ENCODE measurements at regions not wholly inside any gene's neighbourhood (a gene's known extent, or its start where the extent isn't known, plus 50 kb on each side); places are given as distances from the start of the nearest gene placed in this dataset.

- no peaks in the 10 kb centered on the region for H3K4me1 Mint-ChIP-seq (ENCODE audit: low read depth, unreplicated experiment)
- H3K4me3 Mint-ChIP-seq (ENCODE audit: low read depth, unreplicated experiment) = no peak overlapping the region
- no TSS peak for BruUV-seq (replicated peaks)
- peaks cover 11% of the 10 kb centered on the region for H3K27me3 Mint-ChIP-seq (ENCODE audit: unreplicated experiment)
- DNase-seq = no peak
- no peak for TF ChIP-seq CTCF (IDR thresholded peaks at IDR 0.05; ENCODE audit: unreplicated experiment)
- CTCF ChIA-PET = interaction anchor here (0.6 kb wide), 1 partner anchor 1890 kb away, joined by 4 read pairs; no protein-coding TSS in a partner anchor
- no peak overlapping the region for H3K27ac Mint-ChIP-seq (ENCODE audit: unreplicated experiment)
- intact Hi-C loops (cut with micrococcal nuclease; ENCODE audit: unreplicated experiment) = no loop called here
- no peaks in the 10 kb centered on the region for H3K36me3 Mint-ChIP-seq (ENCODE audit: insufficient read depth, unreplicated experiment)
- no peaks in the 10 kb centered on the region for H3K9me3 Mint-ChIP-seq (ENCODE audit: low read depth, unreplicated experiment)
These were observed 281.1 kb downstream of the PSAT1 start for GRCh38 chr9:78578072-78578471.

GRCh38 chr9:78582821-78583220 lies 285.9 kb downstream of the PSAT1 start:
- no TSS peak for BruUV-seq (replicated peaks)
- no peaks in the 10 kb centered on the region for H3K4me1 Mint-ChIP-seq (ENCODE audit: low read depth, unreplicated experiment)
- H3K27ac Mint-ChIP-seq (ENCODE audit: unreplicated experiment) = no peak overlapping the region
- CTCF ChIA-PET = no interaction called here
- intact Hi-C loops (cut with micrococcal nuclease; ENCODE audit: unreplicated experiment) = no loop called here
- no peak for TF ChIP-seq CTCF (IDR thresholded peaks at IDR 0.05; ENCODE audit: unreplicated experiment)
- no peak overlapping the region for H3K4me3 Mint-ChIP-seq (ENCODE audit: low read depth, unreplicated experiment)
- no peaks in the 10 kb centered on the region for H3K36me3 Mint-ChIP-seq (ENCODE audit: insufficient read depth, unreplicated experiment)
- H3K27me3 Mint-ChIP-seq (ENCODE audit: unreplicated experiment) = no peaks in the 10 kb centered on the region
- DNase-seq = no peak
- no peaks in the 10 kb centered on the region for H3K9me3 Mint-ChIP-seq (ENCODE audit: low read depth, unreplicated experiment)

GRCh38 chr9:78584589-78584988 lies 287.7 kb downstream of the PSAT1 start:
- Mint-ChIP-seq H3K4me1 (ENCODE audit: low read depth, unreplicated experiment) (no peaks in the 10 kb centered on the region), H3K27ac (ENCODE audit: unreplicated experiment) (no peak overlapping the region), H3K27me3 (ENCODE audit: unreplicated experiment) (no peaks in the 10 kb centered on the region), H3K4me3 (ENCODE audit: low read depth, unreplicated experiment) (no peak overlapping the region), H3K36me3 (ENCODE audit: insufficient read depth, unreplicated experiment) (no peaks in the 10 kb centered on the region), H3K9me3 (ENCODE audit: low read depth, unreplicated experiment) (no peaks in the 10 kb centered on the region)
- no TSS peak for BruUV-seq (replicated peaks)
- intact Hi-C loops (cut with micrococcal nuclease; ENCODE audit: unreplicated experiment) = no loop called here
- CTCF ChIA-PET = no interaction called here
- no peak for TF ChIP-seq CTCF (IDR thresholded peaks at IDR 0.05; ENCODE audit: unreplicated experiment)
- no peak for DNase-seq

- CTCF ChIA-PET = no interaction called here
- H3K27me3 Mint-ChIP-seq (ENCODE audit: unreplicated experiment) = no peaks in the 10 kb centered on the region
- H3K4me1 Mint-ChIP-seq (ENCODE audit: low read depth, unreplicated experiment) = no peaks in the 10 kb centered on the region
- H3K9me3 Mint-ChIP-seq (ENCODE audit: low read depth, unreplicated experiment) = no peaks in the 10 kb centered on the region
- no TSS peak for BruUV-seq (replicated peaks)
- no peak for TF ChIP-seq CTCF (IDR thresholded peaks at IDR 0.05; ENCODE audit: unreplicated experiment)
- H3K4me3 Mint-ChIP-seq (ENCODE audit: low read depth, unreplicated experiment) = no peak overlapping the region
- DNase-seq = no peak
- intact Hi-C loops (cut with micrococcal nuclease; ENCODE audit: unreplicated experiment) = no loop called here
- H3K36me3 Mint-ChIP-seq (ENCODE audit: insufficient read depth, unreplicated experiment) = no peaks in the 10 kb centered on the region
- no peak overlapping the region for H3K27ac Mint-ChIP-seq (ENCODE audit: unreplicated experiment)
These were observed 289.0 kb downstream of the PSAT1 start for GRCh38 chr9:78585909-78586308.

GRCh38 chr9:78590068-78590467 lies 293.1 kb downstream of the PSAT1 start:
- BruUV-seq (replicated peaks) = no TSS peak
- H3K9me3 Mint-ChIP-seq (ENCODE audit: low read depth, unreplicated experiment) = no peaks in the 10 kb centered on the region
- no peak overlapping the region for H3K27ac Mint-ChIP-seq (ENCODE audit: unreplicated experiment)
- no peak for DNase-seq
- no peaks in the 10 kb centered on the region for H3K4me1 Mint-ChIP-seq (ENCODE audit: low read depth, unreplicated experiment)
- intact Hi-C loops (cut with micrococcal nuclease; ENCODE audit: unreplicated experiment) = no loop called here
- CTCF ChIA-PET = no interaction called here
- H3K27me3 Mint-ChIP-seq (ENCODE audit: unreplicated experiment) = peaks cover 8% of the 10 kb centered on the region
- TF ChIP-seq CTCF (IDR thresholded peaks at IDR 0.05; ENCODE audit: unreplicated experiment) = no peak
- no peaks in the 10 kb centered on the region for H3K36me3 Mint-ChIP-seq (ENCODE audit: insufficient read depth, unreplicated experiment)
- no peak overlapping the region for H3K4me3 Mint-ChIP-seq (ENCODE audit: low read depth, unreplicated experiment)
